Trophoblast cell (in vitro differentiated cells and primary cell): ENCODE measurements at regions not wholly inside any gene's neighbourhood (a gene's known extent, or its start where the extent isn't known, plus 50 kb on each side); places are given as distances from the start of the nearest gene placed in this dataset.

Experiments used
- DNase-seq, 2 donors: peaks; one replicate each; pipeline ENCODE4 v3.0.0-alpha.2; 2016
- H2AFZ ChIP-seq: 2 replicates; pipeline ENCODE4 v1.6.1; 2013; ENCODE audit warnings: low read length, moderate library complexity, mild to moderate bottlenecking; ENCODE audit not compliant: insufficient read depth, poor library complexity
- H2AK5ac ChIP-seq: 2 replicates; pipeline ENCODE4 v1.6.1; 2013; ENCODE audit warnings: mild to moderate bottlenecking, low read length
- H2BK120ac ChIP-seq: 2 replicates; pipeline ENCODE4 v1.6.1; 2013; ENCODE audit warnings: low read length, mild to moderate bottlenecking, moderate library complexity; ENCODE audit not compliant: insufficient read depth, poor library complexity
- H2BK12ac ChIP-seq: 2 replicates; pipeline ENCODE4 v1.6.1; 2013; ENCODE audit warnings: mild to moderate bottlenecking, low read length, moderate library complexity
- H2BK5ac ChIP-seq: 2 replicates; pipeline ENCODE4 v1.6.1; 2013; ENCODE audit warnings: low read length, low read depth, moderate library complexity, mild to moderate bottlenecking; ENCODE audit not compliant: poor library complexity
- H3K14ac ChIP-seq: 2 replicates; pipeline ENCODE4 v1.6.1; 2013; ENCODE audit warnings: mild to moderate bottlenecking, low read length
- H3K18ac ChIP-seq: 2 replicates; pipeline ENCODE4 v1.6.1; 2013; ENCODE audit warnings: mild to moderate bottlenecking, low read length
- H3K23ac ChIP-seq: 2 replicates; pipeline ENCODE4 v1.6.1; 2013; ENCODE audit warnings: low read length
- H3K27ac ChIP-seq: 2 replicates; pipeline ENCODE4 v1.5.1; 2013; ENCODE audit warnings: low read depth, mild to moderate bottlenecking, inconsistent platforms, low read length, moderate library complexity
- H3K27me3 ChIP-seq: 2 replicates; pipeline ENCODE4 v1.6.1; 2013; ENCODE audit warnings: inconsistent platforms, mild to moderate bottlenecking, low read length, moderate library complexity; ENCODE audit not compliant: insufficient read depth
- H3K36me3 ChIP-seq, 2 experiments: 1 replicate in 1 of 2; 2 replicates in 1 of 2; pipeline ENCODE4 v1.6.1; 2013; ENCODE audit warnings: low read length in 2 of 2, mild to moderate bottlenecking in 2 of 2, moderate library complexity in 1 of 2; ENCODE audit not compliant: insufficient read depth in 2 of 2, control insufficient read depth in 1 of 2
- H3K4ac ChIP-seq: 2 replicates; pipeline ENCODE4 v1.6.1; 2013; ENCODE audit warnings: low read depth, mild to moderate bottlenecking, low read length, moderate library complexity
- H3K4me1 ChIP-seq, 2 experiments: 1 replicate in 1 of 2; 2 replicates in 1 of 2; pipeline ENCODE4 v1.6.1; 2013; ENCODE audit warnings: low read length in 2 of 2, mild to moderate bottlenecking in 2 of 2, moderate library complexity in 1 of 2; ENCODE audit not compliant: insufficient read depth in 2 of 2, control insufficient read depth in 1 of 2
- H3K4me2 ChIP-seq: 2 replicates; pipeline ENCODE4 v1.6.1; 2013; ENCODE audit warnings: inconsistent platforms, mild to moderate bottlenecking, low read length, moderate library complexity
- H3K4me3 ChIP-seq: 2 replicates; pipeline ENCODE4 v1.5.1; 2013; ENCODE audit warnings: mild to moderate bottlenecking, low read depth, low read length, inconsistent platforms
- H3K79me1 ChIP-seq: one replicate; pipeline ENCODE4 v1.6.1; 2013; ENCODE audit warnings: low read length
- H3K79me2 ChIP-seq: 2 replicates; pipeline ENCODE4 v1.6.1; 2013; ENCODE audit warnings: low read length, mild to moderate bottlenecking; ENCODE audit not compliant: control insufficient read depth, insufficient read depth, poor library complexity
- H3K9ac ChIP-seq: 2 replicates; pipeline ENCODE4 v1.6.1; 2013; ENCODE audit warnings: mild to moderate bottlenecking, low read length
- H3K9me3 ChIP-seq: 2 replicates; pipeline ENCODE4 v1.6.1; 2013; ENCODE audit warnings: low read depth, mild to moderate bottlenecking, control low read depth, inconsistent platforms, low read length; ENCODE audit not compliant: insufficient read depth
- H4K12ac ChIP-seq: 2 replicates; pipeline ENCODE4 v1.6.1; 2013; ENCODE audit warnings: low read depth, mild to moderate bottlenecking, low read length, moderate library complexity
- H4K8ac ChIP-seq: 2 replicates; pipeline ENCODE4 v1.6.1; 2013; ENCODE audit warnings: low read depth, mild to moderate bottlenecking, low read length, moderate library complexity
- H4K91ac ChIP-seq: one replicate; pipeline ENCODE4 v1.6.1; 2013; ENCODE audit warnings: low read depth, mild to moderate bottlenecking, low read length, moderate library complexity
- WGBS: extraction: QIAGEN DNeasy Blood & Tissue Kit; methylation state at CpG from one replicate; pipeline ENCODE4 v1.1.7; 2013; ENCODE audit warnings: missing lambda C conversion rate; ENCODE audit not compliant: insufficient read length, insufficient coverage; ENCODE audit errors: extremely low coverage; 5-methylcytosine and 5-hydroxymethylcytosine counted together

DNA sequence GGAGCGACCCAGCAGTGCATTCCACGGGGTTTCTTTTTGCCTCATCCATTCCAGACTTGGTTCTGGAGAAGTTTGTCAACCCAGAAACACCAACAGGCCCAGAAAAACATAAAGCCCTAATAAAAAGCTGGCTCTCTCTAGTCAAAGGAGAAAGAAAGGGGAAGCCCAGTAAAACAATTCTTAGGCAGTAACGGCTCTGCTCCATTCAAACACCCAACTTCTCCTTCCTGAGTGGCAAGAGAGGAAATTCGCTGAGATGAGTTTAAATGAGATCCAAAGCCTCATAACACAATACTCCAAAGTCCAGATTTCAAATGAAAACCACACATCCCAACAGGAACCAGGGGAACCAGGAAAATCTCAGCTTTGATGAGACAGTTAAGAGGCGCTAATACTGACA is 179.9 kb downstream of the RPIA start:
- H2BK5ac ChIP-seq: no peak overlapping the region
- no CpG with 5 or more reads among the region's 5 CpGs for whole genome bisulfite sequencing
- no peak overlapping the region for H3K23ac ChIP-seq
- H3K9me3 ChIP-seq: no peaks in the 10 kb centered on the region
- no peak for DNase-seq
- H3K4me3 ChIP-seq: no peak overlapping the region
- no peaks in the 10 kb centered on the region for H3K4me1 ChIP-seq
- no peak overlapping the region for H2BK12ac ChIP-seq
- H3K9ac ChIP-seq: no peak overlapping the region
- no peak overlapping the region for H3K18ac ChIP-seq
- no peak overlapping the region for H3K14ac ChIP-seq
- no peak overlapping the region for H2AFZ ChIP-seq
- no peak overlapping the region for H3K4me2 ChIP-seq
- no peak overlapping the region for H4K12ac ChIP-seq
- H4K8ac ChIP-seq: no peak overlapping the region
- H4K91ac ChIP-seq: no peak overlapping the region
- no peak overlapping the region for H3K4ac ChIP-seq
- no peaks in the 10 kb centered on the region for H3K79me1 ChIP-seq
- H2AK5ac ChIP-seq: no peak overlapping the region
- no peak overlapping the region for H2BK120ac ChIP-seq
- H3K36me3 ChIP-seq: no peaks in the 10 kb centered on the region
- H3K27ac ChIP-seq: no peak overlapping the region
- H3K79me2 ChIP-seq: no peaks in the 10 kb centered on the region
- H3K27me3 ChIP-seq: no peaks in the 10 kb centered on the region

DNA sequence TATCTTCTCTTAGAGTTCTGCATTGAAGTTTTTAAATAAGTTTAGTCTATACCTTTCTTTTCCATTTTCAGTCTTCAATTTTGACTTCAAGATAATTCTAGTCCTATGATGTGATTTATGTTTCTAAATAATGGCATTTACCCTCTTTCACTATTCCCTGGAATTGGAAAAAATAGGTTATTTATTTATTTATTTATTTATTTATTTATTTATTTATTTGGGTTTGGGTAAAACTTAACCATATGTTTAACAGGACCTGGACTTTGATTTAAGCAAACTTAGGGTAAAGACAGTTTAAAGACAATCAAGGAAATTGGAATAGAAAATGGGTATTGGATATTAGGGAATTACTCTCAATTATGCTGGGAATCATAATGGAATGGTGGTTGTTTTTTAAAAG is 182.1 kb downstream of the RPIA start:
- no peak overlapping the region for H3K14ac ChIP-seq
- H4K12ac ChIP-seq: no peak overlapping the region
- H3K27me3 ChIP-seq: no peaks in the 10 kb centered on the region
- no peak overlapping the region for H2BK120ac ChIP-seq
- H3K36me3 ChIP-seq: no peaks in the 10 kb centered on the region
- H3K4me2 ChIP-seq: no peak overlapping the region
- H3K79me1 ChIP-seq: no peaks in the 10 kb centered on the region
- H2BK5ac ChIP-seq: no peak overlapping the region
- H4K91ac ChIP-seq: no peak overlapping the region
- H3K23ac ChIP-seq: no peak overlapping the region
- no peaks in the 10 kb centered on the region for H3K79me2 ChIP-seq
- H3K27ac ChIP-seq: no peak overlapping the region
- H2BK12ac ChIP-seq: no peak overlapping the region
- no peak for DNase-seq
- no peak overlapping the region for H3K4me3 ChIP-seq
- H4K8ac ChIP-seq: no peak overlapping the region
- no peak overlapping the region for H2AFZ ChIP-seq
- no peaks in the 10 kb centered on the region for H3K9me3 ChIP-seq
- H3K4ac ChIP-seq: no peak overlapping the region
- no peak overlapping the region for H3K9ac ChIP-seq
- no peak overlapping the region for H2AK5ac ChIP-seq
- H3K4me1 ChIP-seq: no peaks in the 10 kb centered on the region
- H3K18ac ChIP-seq: no peak overlapping the region

DNA sequence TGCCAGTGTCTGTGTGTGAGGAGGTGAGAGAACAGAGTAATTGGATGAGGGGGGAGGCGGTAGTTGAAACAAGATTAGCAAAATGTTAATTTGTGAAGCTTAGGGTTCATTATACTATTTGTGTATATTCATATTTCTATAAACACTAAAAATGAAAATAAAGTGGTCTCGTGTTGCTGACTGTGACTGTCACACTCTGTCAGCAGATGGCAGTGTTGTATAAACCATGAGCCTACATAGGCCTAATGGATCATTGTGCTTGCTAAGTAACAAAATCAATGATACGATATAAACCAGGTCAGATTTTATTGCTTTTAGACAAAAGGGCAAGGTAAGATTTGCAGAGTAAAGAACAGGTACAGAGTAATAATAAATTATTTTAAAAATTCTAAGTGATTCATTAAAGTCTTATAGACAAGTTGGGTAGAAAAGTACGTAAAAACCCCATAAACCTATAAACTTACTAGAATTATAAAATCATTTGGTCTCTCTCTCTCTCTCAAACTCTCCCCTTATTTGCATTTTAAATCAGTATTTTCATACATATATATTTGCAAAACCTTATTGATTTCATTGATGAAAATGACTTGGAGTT is 182.7 kb downstream of the RPIA start:
- Histone ChIP-seq H3K4ac (no peak overlapping the region), H3K9me3 (no peaks in the 10 kb centered on the region), H3K79me2 (no peaks in the 10 kb centered on the region), H3K4me1 (no peaks in the 10 kb centered on the region), H2AK5ac (no peak overlapping the region), H3K27me3 (no peaks in the 10 kb centered on the region), H3K79me1 (no peaks in the 10 kb centered on the region), H2AFZ (no peak overlapping the region), H2BK5ac (no peak overlapping the region), H4K91ac (no peak overlapping the region), H4K12ac (no peak overlapping the region), H3K36me3 (no peaks in the 10 kb centered on the region), H2BK12ac (no peak overlapping the region), H2BK120ac (no peak overlapping the region), H3K14ac (no peak overlapping the region), H3K4me2 (no peak overlapping the region), H3K27ac (no peak overlapping the region), H4K8ac (no peak overlapping the region), H3K4me3 (no peak overlapping the region), H3K18ac (no peak overlapping the region), H3K23ac (no peak overlapping the region), H3K9ac (no peak overlapping the region)
- no CpG with 5 or more reads among the region's 4 CpGs for WGBS
- peak; percentile 43 to 85 for DNase-seq

DNA sequence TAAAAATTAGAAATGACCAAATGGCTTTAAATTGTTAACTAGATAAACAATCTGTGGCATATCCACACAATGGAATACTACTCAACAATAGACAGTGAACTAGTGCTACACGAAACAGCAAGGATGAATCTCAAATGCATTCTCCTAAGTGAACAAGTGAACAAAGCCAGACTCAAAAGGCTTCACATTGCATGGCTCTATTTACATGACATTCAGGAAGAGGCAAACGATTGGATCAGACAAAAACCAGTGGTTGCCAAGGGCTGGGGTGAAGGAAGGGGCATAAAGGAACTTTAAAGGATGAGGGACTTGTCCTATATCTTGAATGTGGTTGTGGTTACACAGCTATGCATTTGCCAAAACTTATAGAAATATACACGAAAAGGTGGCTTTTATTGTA is 184.3 kb downstream of the RPIA start:
- Histone ChIP-seq H3K18ac (no peak overlapping the region), H3K79me2 (no peaks in the 10 kb centered on the region), H3K4me3 (no peak overlapping the region), H2AFZ (no peak overlapping the region), H3K4me2 (no peak overlapping the region), H3K27me3 (no peaks in the 10 kb centered on the region), H4K91ac (no peak overlapping the region), H3K9me3 (no peaks in the 10 kb centered on the region), H2BK120ac (no peak overlapping the region), H3K79me1 (no peaks in the 10 kb centered on the region), H2AK5ac (no peak overlapping the region), H4K12ac (no peak overlapping the region), H2BK12ac (no peak overlapping the region), H3K23ac (no peak overlapping the region), H4K8ac (no peak overlapping the region), H3K14ac (no peak overlapping the region), H2BK5ac (no peak overlapping the region), H3K9ac (no peak overlapping the region), H3K27ac (no peak overlapping the region), H3K4me1 (no peaks in the 10 kb centered on the region), H3K4ac (no peak overlapping the region), H3K36me3 (no peaks in the 10 kb centered on the region)
- WGBS: no CpG with 5 or more reads among the region's 3 CpGs
- DNase-seq: no peak
